ENCODE measurements at regions not wholly inside any gene's neighbourhood (a gene's known extent, or its start where the extent isn't known, plus 50 kb on each side); places are given as distances from the start of the nearest gene placed in this dataset.

DNA sequence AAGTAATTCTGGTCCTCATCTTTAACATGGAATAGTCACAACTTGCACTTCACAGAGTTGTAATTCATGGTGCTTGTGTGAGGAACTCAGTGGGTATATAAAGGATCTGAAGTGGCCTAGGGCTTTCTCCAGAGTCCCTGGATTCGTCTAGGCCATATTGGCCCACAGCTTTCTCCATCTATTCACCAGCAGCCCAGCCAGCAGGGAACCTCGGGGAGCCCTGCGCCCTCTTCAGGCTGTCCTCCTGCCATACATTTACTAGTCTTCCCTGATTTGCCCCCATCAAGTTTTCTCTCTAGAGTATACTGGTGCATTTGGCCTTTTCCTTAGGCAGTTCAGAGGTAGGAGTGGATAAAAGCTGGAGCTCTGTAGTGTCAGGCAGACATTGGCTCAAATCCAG is 278.3 kb downstream of the MYCN start:
- TF ChIP-seq ZNF274 (IDR thresholded peaks at IDR 0.05; ENCODE audit: low read depth, low read length) = no peak
- TF ChIP-seq YY1 (IDR thresholded peaks at IDR 0.05; ENCODE audit: insufficient read depth, insufficient read length) = no peak
- no peak for TF ChIP-seq SUZ12 (IDR thresholded peaks at IDR 0.05; ENCODE audit: extremely low read depth, insufficient read depth, insufficient read length)
